Fibroblast of villous mesenchyme (primary cell): ENCODE measurements at regions not wholly inside any gene's neighbourhood (a gene's known extent, or its start where the extent isn't known, plus 50 kb on each side); places are given as distances from the start of the nearest gene placed in this dataset.
A peak's percentile ranks its signal among the peaks of the same experiment; 100 is the strongest.

Experiments used
- DNase-seq: peaks from one replicate; pipeline ENCODE4 v3.0.0-alpha.2; 2010; ENCODE audit warnings: low read depth
- H3K4me3 ChIP-seq: 2 replicates; pipeline ENCODE4 v1.5.1; 2011; ENCODE audit warnings: low read depth, mild to moderate bottlenecking, low read length
- CTCF ChIP-seq: IDR thresholded peaks from 2 replicates; pipeline ENCODE4 v1.5.1; 2012; ENCODE audit warnings: low read depth, mild to moderate bottlenecking, low read length; ENCODE audit not compliant: insufficient read depth

GRCh38 chr2:64205415-64205814 lies 61.2 kb upstream of the PELI1 start:
- no peak for DNase-seq
- H3K4me3 ChIP-seq = no peak overlapping the region
- TF ChIP-seq CTCF = no peak

DNA sequence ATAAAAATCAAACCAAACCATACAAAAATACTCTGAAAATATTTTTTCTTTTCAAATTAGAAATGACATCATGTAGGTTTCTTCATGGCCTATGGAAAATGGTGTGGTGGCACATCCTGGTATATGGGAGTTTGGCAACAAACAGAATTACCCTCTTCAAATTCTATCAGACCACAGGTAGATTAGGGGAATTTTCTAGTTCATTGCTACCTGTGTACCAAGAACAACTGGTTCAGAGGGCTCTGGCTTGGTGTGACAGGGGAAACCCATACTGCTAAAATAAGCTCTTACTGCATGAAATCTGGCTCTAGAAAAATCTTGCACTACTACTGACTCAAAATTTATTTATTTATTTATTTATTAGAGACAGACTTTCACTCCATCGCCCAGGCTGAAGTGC lies 63.4 kb upstream of the PELI1 start:
- no peak for DNase-seq
- TF ChIP-seq CTCF = no peak
- no peak overlapping the region for H3K4me3 ChIP-seq

- no peak for TF ChIP-seq CTCF
- no peak overlapping the region for H3K4me3 ChIP-seq
- DNase-seq = no peak
Observed at GRCh38 chr2:64210816-64211215, 66.6 kb upstream of the PELI1 start.

GRCh38 chr2:64211276-64211921 lies 67.2 kb upstream of the PELI1 start:
- no peak for TF ChIP-seq CTCF

GRCh38 chr2:64212346-64212745 lies 68.1 kb upstream of the PELI1 start:
- DNase-seq = peak; percentile 93
- TF ChIP-seq CTCF = no peak
- no peak overlapping the region for H3K4me3 ChIP-seq

More at GRCh38 chr2:64211276-64211921, 67.2 kb upstream of the PELI1 start:
- H3K4me3 ChIP-seq = no peak overlapping the region
- DNase-seq = no peak

- peak; percentile 87 for DNase-seq
- no peak for TF ChIP-seq CTCF
Observed at GRCh38 chr2:64212801-64213321, 68.6 kb upstream of the PELI1 start.

More at GRCh38 chr2:64212801-64213321, 68.6 kb upstream of the PELI1 start:
- H3K4me3 ChIP-seq = no peak overlapping the region
